Activated naive CD8-positive, alpha-beta T cell treated with anti-CD3 and anti-CD28 coated beads, Interleukin-2, amount 10 ng/mL, durations not matched to agents 7 days and 5 days (primary cell): ENCODE measurements at regions not wholly inside any gene's neighbourhood (a gene's known extent, or its start where the extent isn't known, plus 50 kb on each side); places are given as distances from the start of the nearest gene placed in this dataset.

Source experiments
- ATAC-seq: fragments of 150-1000 bp; cut with Tn5 transposase; one replicate; pipeline ENCODE4 v1.10.0; 2021; ENCODE audit warnings: low read depth, moderate library complexity
- POLR2A ChIA-PET: fragments of 350-600 bp; sonication (Branson Sonifier 250); formaldehyde crosslinking; loops from one replicate; lab custom pipeline; 2021; ENCODE audit warnings: antibody characterized with exemption; lab: Charles Lee
- DNase-seq: peaks from one replicate; pipeline ENCODE4 v3.0.0; 2021
- H3K27ac Mint-ChIP-seq: one replicate; pipeline ENCODE4 v1.8.0; 2022; ENCODE audit warnings: mild to moderate bottlenecking, mixed read lengths
- H3K27me3 Mint-ChIP-seq: one replicate; pipeline ENCODE4 v1.8.0; 2022; ENCODE audit warnings: mild to moderate bottlenecking, moderate library complexity, mixed read lengths
- H3K36me3 Mint-ChIP-seq: one replicate; pipeline ENCODE4 v1.8.0; 2021; ENCODE audit warnings: mild to moderate bottlenecking, mixed read lengths
- H3K4me1 Mint-ChIP-seq: one replicate; pipeline ENCODE4 v1.8.0; 2021; ENCODE audit warnings: mixed read lengths
- H3K4me3 Mint-ChIP-seq: one replicate; pipeline ENCODE4 v1.8.0; 2022; ENCODE audit warnings: mild to moderate bottlenecking, moderate library complexity, mixed read lengths
- H3K9me3 Mint-ChIP-seq: one replicate; pipeline ENCODE4 v1.8.0; 2021; ENCODE audit warnings: mixed read lengths

DNA sequence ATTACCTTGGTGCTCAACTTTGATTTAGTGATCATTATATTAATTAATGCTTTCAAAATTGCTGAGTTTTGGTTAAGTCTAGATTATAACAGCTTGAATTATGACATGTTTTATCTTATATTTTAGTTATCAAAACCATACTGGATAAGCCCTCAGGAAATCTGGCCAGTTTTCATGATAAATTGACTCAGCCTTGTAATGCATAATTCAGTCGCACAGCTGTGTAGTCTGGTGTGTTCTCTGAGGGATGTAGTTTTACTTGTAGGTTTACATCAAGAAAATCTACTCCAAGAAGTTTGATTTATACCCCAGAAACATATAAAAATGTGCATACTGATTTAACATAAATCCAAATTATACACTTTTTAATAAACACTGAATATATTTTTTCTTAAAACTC lies 477.5 kb downstream of the SPRY1 start:
- Mint-ChIP-seq H3K9me3 (no peaks in the 10 kb centered on the region), H3K27me3 (peaks cover 3% of the 10 kb centered on the region), H3K36me3 (no peaks in the 10 kb centered on the region), H3K4me1 (no peaks in the 10 kb centered on the region), H3K4me3 (no peak overlapping the region), H3K27ac (no peak overlapping the region)
- POLR2A ChIA-PET = no interaction called here
- DNase-seq (no peak), ATAC-seq (no peak)

DNA sequence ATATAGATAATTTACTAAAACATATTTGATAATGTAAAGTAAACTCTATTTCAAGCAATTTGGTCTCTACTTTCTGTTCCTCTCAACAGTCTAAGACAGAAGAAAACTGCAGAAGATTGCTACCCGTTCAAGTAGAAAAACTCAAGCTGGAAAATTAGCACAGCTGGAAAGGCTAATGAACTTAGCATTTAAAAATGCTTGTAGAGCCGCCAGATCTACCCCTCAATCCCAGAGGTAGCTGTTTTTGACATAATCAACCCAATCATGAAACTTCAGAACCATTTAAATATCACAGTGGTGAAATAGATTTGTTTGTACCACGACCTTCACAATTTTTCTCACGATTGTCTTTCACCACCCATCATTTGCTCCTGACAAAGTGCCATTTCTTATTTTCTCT lies 479.5 kb downstream of the SPRY1 start:
- no peak overlapping the region for H3K27ac Mint-ChIP-seq
- H3K9me3 Mint-ChIP-seq = no peaks in the 10 kb centered on the region
- no peak overlapping the region for H3K4me3 Mint-ChIP-seq
- no peaks in the 10 kb centered on the region for H3K4me1 Mint-ChIP-seq
- POLR2A ChIA-PET = no interaction called here
- no peak for ATAC-seq
- DNase-seq = no peak
- H3K27me3 Mint-ChIP-seq = peaks cover 3% of the 10 kb centered on the region
- no peaks in the 10 kb centered on the region for H3K36me3 Mint-ChIP-seq

DNA sequence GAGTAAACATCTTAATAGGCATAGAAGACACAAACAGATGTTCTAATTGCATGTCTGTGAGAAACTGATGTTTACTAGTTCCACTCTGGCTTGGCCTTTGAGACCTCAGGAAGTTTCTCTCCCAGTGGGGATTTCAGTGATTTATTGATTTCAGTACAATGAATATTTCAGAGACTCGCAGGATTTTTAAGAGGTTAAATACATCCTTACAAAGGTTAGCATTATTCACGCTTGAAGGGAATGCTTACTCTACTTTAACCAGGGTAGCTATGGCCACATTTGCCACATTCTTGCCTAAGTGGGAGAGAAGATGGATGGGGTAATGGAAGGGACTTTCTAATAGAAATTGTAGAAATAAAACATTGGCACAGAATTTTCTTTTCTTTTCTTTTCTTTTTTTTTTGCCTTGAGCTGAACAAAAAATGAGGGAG lies 480.1 kb downstream of the SPRY1 start:
- no peaks in the 10 kb centered on the region for H3K9me3 Mint-ChIP-seq
- peaks cover 3% of the 10 kb centered on the region for H3K27me3 Mint-ChIP-seq
- DNase-seq (no peak), ATAC-seq (no peak)
- H3K4me3 Mint-ChIP-seq = no peak overlapping the region
- POLR2A ChIA-PET = no interaction called here
- no peaks in the 10 kb centered on the region for H3K36me3 Mint-ChIP-seq
- no peaks in the 10 kb centered on the region for H3K4me1 Mint-ChIP-seq
- no peak overlapping the region for H3K27ac Mint-ChIP-seq

GRCh38 chr4:123877551-123877950 lies 481.0 kb downstream of the SPRY1 start:
- no peak for ATAC-seq
- no peak for DNase-seq
- Mint-ChIP-seq H3K36me3 (no peaks in the 10 kb centered on the region), H3K27ac (no peak overlapping the region), H3K9me3 (no peaks in the 10 kb centered on the region), H3K4me1 (no peaks in the 10 kb centered on the region), H3K27me3 (peaks cover 3% of the 10 kb centered on the region), H3K4me3 (no peak overlapping the region)
- POLR2A ChIA-PET = no interaction called here

DNA sequence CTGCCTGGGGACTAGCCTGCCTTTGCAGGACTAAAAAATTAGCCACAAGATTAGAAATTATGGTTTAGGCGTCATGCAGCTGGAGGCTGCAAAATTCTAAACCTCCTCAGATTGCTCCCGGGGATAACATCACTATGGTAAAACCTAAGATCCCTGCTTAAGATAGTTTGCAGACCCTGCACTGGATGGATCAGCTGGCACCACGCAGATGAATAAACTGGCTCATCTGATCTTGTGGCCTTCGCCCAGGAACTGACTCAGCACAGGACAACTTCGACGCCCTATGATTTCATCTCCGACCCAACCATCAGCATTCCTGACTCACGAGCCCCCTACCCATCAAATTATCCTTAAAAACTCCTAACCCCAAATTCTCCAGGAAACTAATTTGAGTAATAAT lies 482.4 kb downstream of the SPRY1 start:
- H3K36me3 Mint-ChIP-seq = no peaks in the 10 kb centered on the region
- POLR2A ChIA-PET = no interaction called here
- no peaks in the 10 kb centered on the region for H3K27me3 Mint-ChIP-seq
- H3K4me3 Mint-ChIP-seq = no peak overlapping the region
- no peak for ATAC-seq
- DNase-seq = no peak
- no peak overlapping the region for H3K27ac Mint-ChIP-seq
- no peaks in the 10 kb centered on the region for H3K4me1 Mint-ChIP-seq
- H3K9me3 Mint-ChIP-seq = no peaks in the 10 kb centered on the region

DNA sequence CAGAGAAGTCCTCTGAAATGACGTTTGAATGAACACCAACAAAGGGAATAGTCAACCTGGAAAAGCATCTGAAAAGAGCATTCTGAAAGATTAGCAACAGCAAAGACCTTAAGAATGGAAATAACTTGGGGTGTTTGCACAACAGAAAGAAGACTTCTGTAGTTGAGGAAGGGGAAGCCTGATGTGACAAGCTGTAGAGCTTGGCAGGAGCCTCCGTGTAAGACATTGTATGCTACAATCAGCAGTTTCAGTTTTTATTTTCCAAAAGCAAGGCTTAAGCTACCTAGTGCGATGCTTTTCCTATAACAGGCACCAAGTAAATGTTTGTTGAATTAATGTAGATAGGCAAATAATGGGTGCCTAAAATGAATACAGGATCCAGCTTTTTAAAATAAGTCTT lies 484.0 kb downstream of the SPRY1 start:
- peaks cover 1% of the 10 kb centered on the region for H3K9me3 Mint-ChIP-seq
- POLR2A ChIA-PET = no interaction called here
- no peak overlapping the region for H3K27ac Mint-ChIP-seq
- no peaks in the 10 kb centered on the region for H3K27me3 Mint-ChIP-seq
- H3K4me3 Mint-ChIP-seq = no peak overlapping the region
- DNase-seq = no peak
- no peaks in the 10 kb centered on the region for H3K36me3 Mint-ChIP-seq
- no peak for ATAC-seq
- H3K4me1 Mint-ChIP-seq = no peaks in the 10 kb centered on the region

GRCh38 chr4:123884922-123885321 lies 488.3 kb downstream of the SPRY1 start:
- no peak for DNase-seq
- Mint-ChIP-seq H3K27ac (no peak overlapping the region), H3K4me3 (no peak overlapping the region), H3K9me3 (peaks cover 1% of the 10 kb centered on the region), H3K36me3 (no peaks in the 10 kb centered on the region), H3K4me1 (no peaks in the 10 kb centered on the region), H3K27me3 (peaks cover under 1% of the 10 kb centered on the region)
- POLR2A ChIA-PET = no interaction called here
- no peak for ATAC-seq

DNA sequence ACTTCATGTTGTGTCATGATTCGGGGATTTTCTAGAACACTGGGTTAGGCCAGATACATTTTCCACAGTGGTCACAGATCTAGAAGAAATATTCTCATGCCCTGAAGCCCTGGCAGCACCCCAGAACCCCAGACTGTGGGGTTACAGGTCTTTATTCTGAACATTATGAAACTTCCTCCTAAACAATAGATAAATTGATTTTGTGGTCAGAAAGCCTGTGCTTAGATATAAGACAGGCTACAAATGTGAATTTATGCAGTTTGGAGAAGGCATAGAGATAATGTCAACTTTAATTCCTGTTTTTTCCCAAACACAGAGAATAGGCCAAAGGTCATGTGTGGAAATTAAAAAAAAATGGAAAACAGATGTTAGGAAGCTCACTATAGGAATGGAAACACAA lies 492.9 kb downstream of the SPRY1 start:
- H3K9me3 Mint-ChIP-seq = peaks cover 1% of the 10 kb centered on the region
- DNase-seq (no peak), ATAC-seq (no peak)
- no peaks in the 10 kb centered on the region for H3K36me3 Mint-ChIP-seq
- POLR2A ChIA-PET = no interaction called here
- H3K4me1 Mint-ChIP-seq = no peaks in the 10 kb centered on the region
- peaks cover 3% of the 10 kb centered on the region for H3K27me3 Mint-ChIP-seq
- H3K27ac Mint-ChIP-seq = no peak overlapping the region
- no peak overlapping the region for H3K4me3 Mint-ChIP-seq

DNA sequence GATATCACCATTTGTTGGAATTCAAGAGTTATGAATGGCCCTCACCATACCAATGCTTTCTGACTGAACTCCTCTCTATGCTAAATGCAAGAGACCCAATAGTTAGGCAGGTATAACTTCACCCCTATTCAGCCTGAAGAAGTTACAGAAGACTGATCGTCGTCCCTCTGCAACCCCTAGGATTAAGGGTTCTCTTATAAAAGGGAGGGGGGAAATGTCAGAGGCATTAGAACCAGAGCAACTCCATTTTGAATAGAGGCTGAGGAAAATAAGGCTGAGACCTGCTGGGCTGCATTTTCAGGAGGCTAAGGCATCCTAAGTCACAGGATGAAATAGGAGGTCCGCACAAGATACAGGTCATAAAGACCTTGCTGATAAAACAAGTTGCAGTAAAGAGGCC lies 494.3 kb downstream of the SPRY1 start:
- H3K4me1 Mint-ChIP-seq = no peaks in the 10 kb centered on the region
- H3K27me3 Mint-ChIP-seq = peaks cover 3% of the 10 kb centered on the region
- no peak overlapping the region for H3K4me3 Mint-ChIP-seq
- no peak for DNase-seq
- ATAC-seq = no peak
- H3K27ac Mint-ChIP-seq = no peak overlapping the region
- POLR2A ChIA-PET = no interaction called here
- no peaks in the 10 kb centered on the region for H3K36me3 Mint-ChIP-seq
- no peaks in the 10 kb centered on the region for H3K9me3 Mint-ChIP-seq

DNA sequence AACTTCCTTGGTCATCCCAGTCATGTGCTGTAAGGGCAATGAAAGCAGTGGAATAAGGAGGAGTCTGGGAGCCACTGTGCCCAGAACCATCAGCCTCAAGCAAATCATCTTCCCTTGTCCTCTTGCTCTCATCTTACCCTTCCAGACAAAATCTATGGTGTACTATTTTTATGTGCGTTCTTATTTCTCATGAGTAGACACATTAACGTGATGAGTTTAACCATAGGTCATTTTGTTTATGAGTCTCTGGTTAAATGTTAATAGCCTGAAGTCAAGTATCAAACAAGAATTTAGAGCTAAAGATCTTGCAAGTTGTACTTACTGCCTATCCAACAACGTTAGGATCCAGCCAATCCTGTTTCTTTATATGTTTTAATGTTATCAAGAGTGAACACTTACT lies 495.3 kb downstream of the SPRY1 start:
- POLR2A ChIA-PET = no interaction called here
- no peaks in the 10 kb centered on the region for H3K4me1 Mint-ChIP-seq
- H3K27ac Mint-ChIP-seq = no peak overlapping the region
- no peak for ATAC-seq
- DNase-seq = no peak
- no peak overlapping the region for H3K4me3 Mint-ChIP-seq
- no peaks in the 10 kb centered on the region for H3K9me3 Mint-ChIP-seq
- no peaks in the 10 kb centered on the region for H3K36me3 Mint-ChIP-seq
- H3K27me3 Mint-ChIP-seq = peaks cover 6% of the 10 kb centered on the region

GRCh38 chr4:123892368-123892976 lies 495.9 kb downstream of the SPRY1 start:
- no peaks in the 10 kb centered on the region for H3K9me3 Mint-ChIP-seq
- no peaks in the 10 kb centered on the region for H3K36me3 Mint-ChIP-seq
- peaks cover 7% of the 10 kb centered on the region for H3K27me3 Mint-ChIP-seq
- POLR2A ChIA-PET = no interaction called here
- no peak overlapping the region for H3K4me3 Mint-ChIP-seq
- DNase-seq = no peak
- H3K27ac Mint-ChIP-seq = no peak overlapping the region
- H3K4me1 Mint-ChIP-seq = no peaks in the 10 kb centered on the region
- no peak for ATAC-seq

GRCh38 chr4:123893011-123893981 lies 496.7 kb downstream of the SPRY1 start:
- H3K27ac Mint-ChIP-seq = no peak overlapping the region
- DNase-seq = no peak

GRCh38 chr4:123896446-123897071 lies 500.0 kb downstream of the SPRY1 start:
- H3K4me1 Mint-ChIP-seq = no peaks in the 10 kb centered on the region
- no peak for ATAC-seq

More at GRCh38 chr4:123893011-123893981, 496.7 kb downstream of the SPRY1 start:
- Mint-ChIP-seq H3K4me1 (no peaks in the 10 kb centered on the region), H3K36me3 (no peaks in the 10 kb centered on the region), H3K4me3 (no peak overlapping the region), H3K9me3 (no peaks in the 10 kb centered on the region), H3K27me3 (peaks cover 9% of the 10 kb centered on the region)
- POLR2A ChIA-PET = no interaction called here
- no peak for ATAC-seq

More at GRCh38 chr4:123896446-123897071, 500.0 kb downstream of the SPRY1 start:
- DNase-seq = no peak
- Mint-ChIP-seq H3K27ac (no peak overlapping the region), H3K4me3 (no peak overlapping the region), H3K36me3 (no peaks in the 10 kb centered on the region), H3K27me3 (peaks cover 5% of the 10 kb centered on the region), H3K9me3 (no peaks in the 10 kb centered on the region)
- POLR2A ChIA-PET = no interaction called here
